HepG2 (cell line): ENCODE measurements at regions not wholly inside any gene's neighbourhood (a gene's known extent, or its start where the extent isn't known, plus 50 kb on each side); places are given as distances from the start of the nearest gene placed in this dataset.

Experiments used
- FOXA1 ChIP-seq, 2 experiments: fragments of 450-650 bp in 1 of 2; sonication (generic) in 1 of 2; formaldehyde crosslinking in 1 of 2; IDR thresholded peaks; 2 replicates each; pipeline versions ENCODE4 v1.4.0 to v1.6.1; 2016 to 2020; ENCODE audit warnings: missing genetic modification reagents in 1 of 2
- GABPA ChIP-seq, 2 experiments: IDR thresholded peaks; 2 replicates each; pipeline ENCODE4 v1.6.1; 2011 to 2016; ENCODE audit warnings: low read depth in 2 of 2, low read length in 1 of 2, missing biosample characterization in 1 of 2, missing genetic modification characterization in 1 of 2
- MAX ChIP-seq: IDR thresholded peaks from 2 replicates; pipeline ENCODE4 v1.6.1; 2012; ENCODE audit warnings: inconsistent platforms
- PREB ChIP-seq: sonication (generic); formaldehyde crosslinking; IDR thresholded peaks from 2 replicates; pipeline ENCODE4 v1.4.0; 2020; ENCODE audit warnings: missing genetic modification reagents
- YY1 ChIP-seq: IDR thresholded peaks from 2 replicates; pipeline ENCODE4 v1.6.1; 2011; ENCODE audit warnings: low read length, low read depth, moderate library complexity, mild to moderate bottlenecking; ENCODE audit not compliant: insufficient read depth, insufficient replicate concordance
- ZFP36L2 ChIP-seq: sonication (generic); formaldehyde crosslinking; IDR thresholded peaks from 2 replicates; pipeline ENCODE4 v1.4.0; 2020; ENCODE audit warnings: missing genetic modification reagents
- ZNF256 ChIP-seq: sonication (generic); formaldehyde crosslinking; conservative IDR thresholded peaks from 2 replicates; pipeline ENCODE4 v1.4.0; 2020; ENCODE audit warnings: missing genetic modification reagents
- ZNF468 ChIP-seq: sonication (generic); formaldehyde crosslinking; IDR thresholded peaks from 2 replicates; pipeline ENCODE4 v1.8.0; 2022; ENCODE audit warnings: mild to moderate bottlenecking, moderate library complexity, missing genetic modification reagents
- TF ChIP-seq, protein P1 (sequence below): sonication (generic); formaldehyde crosslinking; IDR thresholded peaks from 2 replicates; pipeline ENCODE4 v1.5.0; 2020; ENCODE audit warnings: mild to moderate bottlenecking, missing genetic modification reagents, moderate library complexity

DNA sequence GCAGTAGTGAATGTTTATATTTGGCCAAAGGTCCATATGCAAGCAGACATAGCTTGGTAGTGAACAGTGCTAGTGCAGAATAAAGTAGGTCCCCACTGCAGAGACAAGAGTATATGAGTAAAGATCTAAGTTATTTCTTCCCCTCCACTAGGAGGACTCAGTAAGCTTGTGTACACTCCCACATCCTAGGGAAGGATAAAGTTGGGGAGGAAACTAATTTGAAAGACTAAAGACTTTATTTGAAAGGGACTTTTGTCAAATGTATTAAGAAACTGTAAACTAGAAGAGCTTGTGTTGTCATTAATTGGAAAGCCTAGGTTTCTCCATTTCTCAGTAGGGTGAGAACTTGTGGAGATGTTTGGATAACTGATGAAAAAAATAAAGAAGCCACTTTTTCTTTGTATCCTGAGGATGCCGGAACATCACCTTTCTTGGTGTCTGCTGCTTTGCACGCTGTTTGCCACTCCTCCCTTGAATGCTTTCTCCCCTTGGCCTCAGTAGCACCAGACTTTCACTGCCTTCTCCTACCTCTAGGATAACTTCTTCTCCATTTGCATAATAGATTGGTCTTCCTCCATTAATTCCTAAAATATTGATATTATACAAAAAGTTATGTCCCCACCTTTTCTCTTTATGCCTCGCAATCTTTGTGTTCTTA is 329.0 kb downstream of the PARP8 start:
- TF ChIP-seq GABPA (IDR thresholded peaks at IDR 0.05; ENCODE audit: low read depth, low read length) (no peak), GABPA (CRISPR knock-in tag; IDR thresholded peaks at IDR 0.05; ENCODE audit: low read depth) (no peak), YY1 (no peak), ZFP36L2 (CRISPR knock-in tag) (no peak), FOXA1 (IDR thresholded peaks at IDR 0.05) (no peak), FOXA1 (CRISPR knock-in tag; IDR thresholded peaks at IDR 0.05) (no peak), ZNF256 (no peak), MAX (no peak), PREB (CRISPR knock-in tag) (no peak), ZNF468 (CRISPR knock-in tag) (no peak)
- TF ChIP-seq, protein P1, sequence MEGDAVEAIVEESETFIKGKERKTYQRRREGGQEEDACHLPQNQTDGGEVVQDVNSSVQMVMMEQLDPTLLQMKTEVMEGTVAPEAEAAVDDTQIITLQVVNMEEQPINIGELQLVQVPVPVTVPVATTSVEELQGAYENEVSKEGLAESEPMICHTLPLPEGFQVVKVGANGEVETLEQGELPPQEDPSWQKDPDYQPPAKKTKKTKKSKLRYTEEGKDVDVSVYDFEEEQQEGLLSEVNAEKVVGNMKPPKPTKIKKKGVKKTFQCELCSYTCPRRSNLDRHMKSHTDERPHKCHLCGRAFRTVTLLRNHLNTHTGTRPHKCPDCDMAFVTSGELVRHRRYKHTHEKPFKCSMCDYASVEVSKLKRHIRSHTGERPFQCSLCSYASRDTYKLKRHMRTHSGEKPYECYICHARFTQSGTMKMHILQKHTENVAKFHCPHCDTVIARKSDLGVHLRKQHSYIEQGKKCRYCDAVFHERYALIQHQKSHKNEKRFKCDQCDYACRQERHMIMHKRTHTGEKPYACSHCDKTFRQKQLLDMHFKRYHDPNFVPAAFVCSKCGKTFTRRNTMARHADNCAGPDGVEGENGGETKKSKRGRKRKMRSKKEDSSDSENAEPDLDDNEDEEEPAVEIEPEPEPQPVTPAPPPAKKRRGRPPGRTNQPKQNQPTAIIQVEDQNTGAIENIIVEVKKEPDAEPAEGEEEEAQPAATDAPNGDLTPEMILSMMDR (CRISPR knock-in tag) = no peak
